ENCODE measurements at regions not wholly inside any gene's neighbourhood (a gene's known extent, or its start where the extent isn't known, plus 50 kb on each side); places are given as distances from the start of the nearest gene placed in this dataset.

DNA sequence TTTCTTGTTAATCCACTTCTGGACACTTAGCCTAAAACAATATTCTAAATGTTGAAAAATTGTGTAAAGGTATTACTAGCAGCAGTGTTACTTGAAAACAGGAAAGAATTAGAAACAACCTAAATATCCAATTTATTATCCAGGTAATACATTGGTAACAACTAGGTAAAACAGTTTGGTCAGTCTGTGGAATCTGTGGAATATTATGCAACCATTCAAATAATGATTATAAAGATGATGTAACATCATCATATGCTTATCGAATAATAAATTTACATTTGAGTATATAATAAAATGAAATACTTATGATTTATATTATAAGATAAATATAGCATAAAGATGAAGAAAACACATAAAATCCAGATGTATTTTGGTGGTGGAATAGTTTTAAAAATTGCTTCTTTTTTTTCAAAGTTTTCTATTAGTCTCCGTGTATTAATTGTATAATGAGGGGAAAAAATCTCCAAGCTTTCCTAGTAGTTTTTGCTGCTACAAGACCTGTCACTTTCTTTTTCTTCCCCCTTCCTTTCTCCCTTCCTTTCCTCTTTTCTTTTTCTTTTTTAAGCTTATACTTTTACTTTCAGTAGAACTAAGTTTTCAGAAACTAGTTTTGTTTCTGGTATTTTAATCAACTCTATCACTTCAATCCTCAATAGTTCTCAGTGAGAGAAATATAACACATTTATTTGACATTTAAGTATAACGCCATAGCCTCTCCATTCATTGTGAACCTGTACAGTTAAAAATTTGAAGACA, 197.8 kb upstream of the HMCN1 start:
- Mint-ChIP-seq H3K4me3 (no peak overlapping the region), H3K4me1 (ENCODE audit: low read depth) (peaks cover 18% of the 10 kb centered on the region), H3K27me3 (ENCODE audit: insufficient read depth) (peaks cover 3% of the 10 kb centered on the region; the same call in 1 of the 2 replicates), H3K27ac (no peak overlapping the region), H3K9me3 (peaks cover 7% of the 10 kb centered on the region; the same call in 1 of the 2 replicates), H3K36me3 (ENCODE audit: low read depth) (no peaks in the 10 kb centered on the region; the same call in 1 of the 2 replicates)
- no peak for DNase-seq
- TF ChIP-seq, protein P1, sequence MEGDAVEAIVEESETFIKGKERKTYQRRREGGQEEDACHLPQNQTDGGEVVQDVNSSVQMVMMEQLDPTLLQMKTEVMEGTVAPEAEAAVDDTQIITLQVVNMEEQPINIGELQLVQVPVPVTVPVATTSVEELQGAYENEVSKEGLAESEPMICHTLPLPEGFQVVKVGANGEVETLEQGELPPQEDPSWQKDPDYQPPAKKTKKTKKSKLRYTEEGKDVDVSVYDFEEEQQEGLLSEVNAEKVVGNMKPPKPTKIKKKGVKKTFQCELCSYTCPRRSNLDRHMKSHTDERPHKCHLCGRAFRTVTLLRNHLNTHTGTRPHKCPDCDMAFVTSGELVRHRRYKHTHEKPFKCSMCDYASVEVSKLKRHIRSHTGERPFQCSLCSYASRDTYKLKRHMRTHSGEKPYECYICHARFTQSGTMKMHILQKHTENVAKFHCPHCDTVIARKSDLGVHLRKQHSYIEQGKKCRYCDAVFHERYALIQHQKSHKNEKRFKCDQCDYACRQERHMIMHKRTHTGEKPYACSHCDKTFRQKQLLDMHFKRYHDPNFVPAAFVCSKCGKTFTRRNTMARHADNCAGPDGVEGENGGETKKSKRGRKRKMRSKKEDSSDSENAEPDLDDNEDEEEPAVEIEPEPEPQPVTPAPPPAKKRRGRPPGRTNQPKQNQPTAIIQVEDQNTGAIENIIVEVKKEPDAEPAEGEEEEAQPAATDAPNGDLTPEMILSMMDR (IDR thresholded peaks at IDR 0.05): no peak

DNA sequence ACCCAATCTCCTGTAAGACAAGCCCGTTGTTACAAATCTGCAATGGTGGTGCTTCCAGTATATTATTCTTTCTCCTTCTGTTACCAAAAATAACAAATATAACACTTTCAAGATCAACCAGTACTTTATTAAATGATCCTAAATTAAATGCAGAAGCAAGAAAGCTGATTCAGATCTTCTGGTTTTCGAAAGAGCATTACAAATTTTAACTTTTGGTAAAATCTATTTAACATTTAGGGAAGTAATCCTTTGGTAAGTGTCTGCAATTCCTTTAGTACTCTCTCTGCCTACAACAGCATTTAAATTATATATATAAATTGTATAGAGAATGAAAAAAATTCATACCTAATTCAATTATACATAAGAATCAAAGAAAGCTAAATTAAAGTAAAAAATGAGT, 198.6 kb upstream of the HMCN1 start:
- TF ChIP-seq, protein P1 (IDR thresholded peaks at IDR 0.05): no peak
- H3K4me1 Mint-ChIP-seq (ENCODE audit: low read depth): peaks cover 10% of the 10 kb centered on the region
- no peak for DNase-seq

DNA sequence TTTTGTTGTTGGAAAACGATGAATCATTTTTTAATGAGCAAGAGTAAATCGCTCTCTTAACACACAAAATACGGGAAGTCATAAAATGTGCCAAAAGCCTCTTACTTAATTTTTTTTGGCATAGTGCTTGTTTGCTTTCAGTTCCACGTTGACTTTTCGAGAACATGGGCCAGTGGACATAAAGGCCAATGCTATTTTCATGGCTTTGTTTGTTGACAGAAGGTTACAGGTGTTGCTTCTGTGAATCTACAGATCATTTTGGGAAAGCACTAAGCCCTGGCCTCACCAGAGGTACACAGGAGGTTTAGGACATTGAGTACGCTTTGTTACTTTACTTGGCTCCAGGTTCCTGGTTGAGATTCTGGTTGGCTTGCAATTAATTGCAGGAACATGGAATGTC, 199.4 kb upstream of the HMCN1 start:
- no peak for DNase-seq
- H3K4me1 Mint-ChIP-seq (ENCODE audit: low read depth): peaks cover 9% of the 10 kb centered on the region
- no peak overlapping the region for H3K27ac Mint-ChIP-seq
- no peaks in the 10 kb centered on the region; the same call in 1 of the 2 replicates for H3K36me3 Mint-ChIP-seq (ENCODE audit: low read depth)
- H3K4me3 Mint-ChIP-seq: no peak overlapping the region
- TF ChIP-seq, protein P1 (IDR thresholded peaks at IDR 0.05): no peak
- peaks cover 3% of the 10 kb centered on the region; the same call in 1 of the 2 replicates for H3K27me3 Mint-ChIP-seq (ENCODE audit: insufficient read depth)
- H3K9me3 Mint-ChIP-seq: peaks cover 7% of the 10 kb centered on the region; the same call in 1 of the 2 replicates

More for the DNA sequence above, 198.6 kb upstream of the HMCN1 start:
- H3K27ac Mint-ChIP-seq: no peak overlapping the region
- H3K27me3 Mint-ChIP-seq (ENCODE audit: insufficient read depth): peaks cover 3% of the 10 kb centered on the region; the same call in 1 of the 2 replicates
- H3K36me3 Mint-ChIP-seq (ENCODE audit: low read depth): no peaks in the 10 kb centered on the region; the same call in 1 of the 2 replicates
- H3K9me3 Mint-ChIP-seq: peaks cover 7% of the 10 kb centered on the region; the same call in 1 of the 2 replicates
- H3K4me3 Mint-ChIP-seq: no peak overlapping the region

DNA sequence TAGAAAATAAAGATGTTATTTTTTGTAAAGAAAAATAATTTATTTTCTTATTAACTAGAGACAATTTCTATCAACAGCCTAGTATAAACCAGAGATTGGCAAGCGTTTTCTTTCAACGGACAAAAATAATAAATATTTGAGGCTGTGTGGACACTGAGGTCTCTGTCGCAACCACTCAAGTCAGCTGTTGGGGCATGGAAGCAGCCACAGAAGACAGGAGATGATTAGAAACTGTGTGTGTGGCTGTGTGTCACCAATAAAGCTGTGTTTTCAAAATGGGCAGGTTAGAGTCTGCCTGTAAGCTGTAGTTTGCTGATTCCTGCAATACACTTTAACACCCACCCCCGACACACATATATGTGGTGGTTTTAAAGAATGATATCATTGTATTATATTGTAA, 200.6 kb upstream of the HMCN1 start:
- Mint-ChIP-seq H3K36me3 (ENCODE audit: low read depth) (no peaks in the 10 kb centered on the region), H3K4me1 (ENCODE audit: low read depth) (no peaks in the 10 kb centered on the region), H3K4me3 (no peak overlapping the region), H3K27ac (no peak overlapping the region), H3K27me3 (ENCODE audit: insufficient read depth) (peaks cover 3% of the 10 kb centered on the region; the same call in 1 of the 2 replicates), H3K9me3 (no peaks in the 10 kb centered on the region)
- TF ChIP-seq, protein P1 (IDR thresholded peaks at IDR 0.05): no peak
- DNase-seq: no peak

DNA sequence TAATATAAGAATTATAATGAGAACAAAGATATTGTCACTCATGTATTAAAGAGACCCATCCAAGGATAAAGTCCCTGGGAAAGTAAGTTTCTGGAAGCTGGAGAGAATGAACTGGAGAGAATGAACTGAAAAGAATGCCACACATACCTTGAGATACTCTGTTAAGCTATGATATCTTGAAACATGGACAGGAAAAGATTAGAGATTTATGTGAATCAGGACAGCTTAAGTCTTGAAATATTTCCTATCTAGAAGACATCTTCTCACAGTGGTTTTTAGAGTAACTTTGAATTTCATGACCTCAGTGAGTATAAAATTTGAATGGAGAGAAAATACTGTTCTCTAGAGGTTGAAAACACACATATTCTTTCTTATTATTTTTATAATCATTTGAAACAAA, 201.3 kb upstream of the HMCN1 start:
- Mint-ChIP-seq H3K27me3 (ENCODE audit: insufficient read depth) (peaks cover 3% of the 10 kb centered on the region; the same call in 1 of the 2 replicates), H3K27ac (no peak overlapping the region), H3K9me3 (no peaks in the 10 kb centered on the region), H3K36me3 (ENCODE audit: low read depth) (no peaks in the 10 kb centered on the region), H3K4me3 (no peak overlapping the region), H3K4me1 (ENCODE audit: low read depth) (no peaks in the 10 kb centered on the region)
- no peak for DNase-seq
- TF ChIP-seq, protein P1 (IDR thresholded peaks at IDR 0.05): no peak

All from HFFc6 (cell line).